ENCODE measurements at regions not wholly inside any gene's neighbourhood (a gene's known extent, or its start where the extent isn't known, plus 50 kb on each side); places are given as distances from the start of the nearest gene placed in this dataset.

DNA sequence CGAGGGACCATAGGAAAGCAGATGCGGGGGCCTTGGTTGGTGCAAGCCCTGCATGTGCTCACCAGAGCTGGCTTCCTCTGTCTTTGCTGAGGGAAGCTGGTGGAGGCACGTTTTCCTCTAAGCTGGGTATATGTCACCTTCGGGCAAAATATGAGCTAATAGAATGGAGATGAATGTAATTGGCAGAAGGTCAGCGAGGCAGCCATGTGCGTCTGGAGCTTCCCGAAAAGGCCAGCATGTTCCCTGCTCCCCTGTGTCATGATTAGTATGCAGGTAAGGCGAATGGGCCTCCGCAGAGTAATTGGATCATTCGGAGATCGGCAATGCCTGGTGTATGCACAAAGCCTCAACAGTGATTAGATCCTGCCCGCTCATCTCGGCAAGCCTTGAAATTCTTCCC lies 806.2 kb upstream of the EEF2KMT start:
- TF ChIP-seq POLR2AphosphoS5 (IDR thresholded peaks at IDR 0.05; ENCODE audit: low read depth, low read length) (no peak), POLR2A (IDR thresholded peaks at IDR 0.05; ENCODE audit: low read depth, low read length) (no peak), TAF1 (IDR thresholded peaks at IDR 0.05; ENCODE audit: borderline replicate concordance, low read depth, low read length) (no peak)

Data from GM12892 (cell line).